Right forelimb (tissue), 1 donor: ENCODE measurements at regions not wholly inside any gene's neighbourhood (a gene's known extent, or its start where the extent isn't known, plus 50 kb on each side); places are given as distances from the start of the nearest gene placed in this dataset.

ENCODE experiments used
- DNase-seq: peaks from one replicate; pipeline ENCODE4 v3.0.0-alpha.2; 2018

DNA sequence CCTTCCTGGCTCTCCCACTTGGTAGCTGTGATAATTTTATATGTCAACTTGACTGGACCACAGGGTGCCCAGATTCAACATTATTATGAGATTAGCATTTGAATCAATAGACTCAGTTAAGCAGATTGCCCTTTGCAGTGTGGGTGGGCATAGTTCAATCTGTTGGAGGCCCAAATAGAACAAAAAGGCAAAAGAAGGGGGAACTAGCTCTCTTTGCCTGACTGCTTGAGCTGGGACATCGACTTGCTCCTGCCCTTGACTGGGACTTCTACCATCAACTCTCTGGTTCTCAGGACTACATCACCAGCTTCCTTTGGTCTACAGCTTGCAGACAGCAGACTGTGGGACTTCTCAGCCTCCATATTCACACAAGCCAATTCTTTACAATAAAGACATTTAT, 1189.2 kb downstream of the BCL11B start:
- DNase-seq, result no peak

DNA sequence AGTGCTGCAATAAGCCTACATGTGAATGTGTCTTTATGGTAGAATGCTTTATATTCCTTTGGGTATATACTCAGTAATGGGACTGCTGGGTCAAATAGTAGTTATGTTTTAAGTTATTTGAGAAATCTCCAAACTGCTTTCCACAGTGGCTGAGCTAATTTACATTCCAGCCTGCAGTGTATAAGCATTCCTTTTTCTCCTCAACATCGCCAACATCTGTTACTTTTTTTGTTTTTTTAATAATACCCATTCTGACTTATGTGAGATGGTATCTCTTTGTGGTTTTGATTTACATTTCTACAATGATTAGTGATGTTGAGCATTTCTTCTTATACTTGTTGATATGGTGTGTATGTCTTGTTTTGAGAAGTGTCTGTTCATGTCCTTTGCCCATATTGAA, 1186.2 kb downstream of the BCL11B start:
- no peak for DNase-seq

DNA sequence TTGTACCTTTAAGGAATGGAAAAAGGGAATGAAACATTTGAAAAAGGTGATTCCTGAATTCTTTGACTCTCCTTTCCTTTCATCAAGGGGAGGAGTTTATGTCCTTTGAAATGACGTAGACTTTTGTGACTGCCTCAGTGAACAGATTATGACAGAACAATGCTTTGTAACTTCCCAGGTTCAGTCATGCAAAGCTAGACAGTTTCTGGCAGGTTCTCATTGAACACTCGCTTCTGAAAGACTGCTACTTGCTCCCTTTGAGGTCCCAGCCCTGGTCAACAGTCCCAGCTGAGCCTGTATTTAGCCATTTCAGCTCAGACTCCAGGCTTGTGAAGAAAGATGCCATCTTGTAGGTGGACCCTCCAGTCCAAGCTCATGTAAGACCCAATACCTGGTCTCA, 1178.9 kb downstream of the BCL11B start:
- no peak for DNase-seq

DNA sequence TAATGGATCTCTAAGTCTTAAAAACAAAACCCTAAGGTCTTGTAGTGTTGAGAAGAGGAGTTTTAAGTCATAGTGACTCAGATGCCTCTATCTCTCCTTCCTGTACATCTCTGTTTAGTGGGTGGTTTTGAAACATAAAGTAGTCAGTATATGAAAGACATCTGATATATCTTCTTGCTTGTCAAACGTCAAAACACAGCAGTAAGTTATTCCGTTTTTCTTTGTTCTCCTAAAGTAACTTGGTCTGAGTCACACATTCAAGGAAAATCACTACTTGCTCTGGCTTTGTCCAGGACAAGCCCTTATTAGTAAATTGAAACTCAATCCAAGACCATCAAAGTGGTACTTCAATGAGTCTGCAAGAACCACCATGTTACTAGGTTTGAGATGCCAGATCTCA, 1172.5 kb downstream of the BCL11B start:
- no peak for DNase-seq

DNA sequence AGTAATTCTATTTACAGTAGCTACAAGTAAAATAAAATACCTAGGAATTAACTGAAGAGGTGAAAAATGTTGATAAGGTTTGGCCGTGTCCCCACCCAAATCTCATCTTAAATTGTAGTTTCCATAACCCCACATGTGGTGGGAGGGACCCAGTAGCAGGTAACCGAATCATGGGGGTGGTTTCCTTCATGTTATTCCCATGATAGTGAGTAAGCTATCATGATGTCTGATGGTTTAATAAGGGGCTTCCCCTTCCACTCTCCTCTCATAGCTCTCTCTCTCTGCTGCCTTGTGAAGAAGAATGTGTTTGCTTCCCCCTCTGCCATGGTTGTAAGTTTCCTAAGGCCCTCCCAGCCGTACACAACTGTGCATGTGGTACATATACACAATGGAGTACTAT, 1170.7 kb downstream of the BCL11B start:
- no peak for DNase-seq

DNA sequence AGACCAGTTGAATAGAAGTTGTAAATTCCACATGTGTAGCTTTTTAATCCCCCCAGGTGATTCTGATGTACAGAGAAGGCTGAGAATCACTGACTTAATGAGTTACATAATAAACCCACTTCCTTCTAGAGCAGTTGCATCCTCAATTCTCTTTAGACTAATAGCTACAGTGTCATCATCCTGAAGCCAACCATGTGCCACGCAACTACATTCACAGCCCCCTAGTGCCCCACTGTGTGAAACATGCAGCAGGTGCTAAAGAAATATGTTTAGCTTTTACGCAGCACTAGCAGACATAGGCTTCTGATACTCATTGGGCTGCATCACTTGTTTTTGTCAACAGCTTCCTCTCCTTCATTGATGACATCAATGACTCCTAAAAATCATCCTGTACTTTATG, 1168.3 kb downstream of the BCL11B start:
- DNase-seq, result no peak

DNA sequence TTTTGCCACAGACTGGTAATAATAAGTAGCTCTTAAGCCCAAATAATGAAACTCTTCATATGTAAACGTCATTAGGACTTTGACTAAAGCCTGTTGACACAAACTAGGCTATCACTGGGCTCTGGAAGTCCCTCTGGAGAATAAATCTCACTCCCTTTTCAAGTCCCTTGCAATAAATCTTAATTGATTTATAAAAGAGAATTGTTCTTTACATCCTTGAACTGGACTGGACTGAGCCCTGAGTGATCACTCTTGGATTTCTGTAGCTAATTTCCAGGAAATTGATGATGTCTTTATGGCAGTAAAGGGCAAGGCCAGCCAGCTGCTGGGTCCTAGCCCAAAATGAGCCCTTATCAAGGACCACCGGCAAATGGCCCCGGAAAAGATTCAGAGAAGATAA, 1162.7 kb downstream of the BCL11B start:
- DNase-seq, result no peak

DNA sequence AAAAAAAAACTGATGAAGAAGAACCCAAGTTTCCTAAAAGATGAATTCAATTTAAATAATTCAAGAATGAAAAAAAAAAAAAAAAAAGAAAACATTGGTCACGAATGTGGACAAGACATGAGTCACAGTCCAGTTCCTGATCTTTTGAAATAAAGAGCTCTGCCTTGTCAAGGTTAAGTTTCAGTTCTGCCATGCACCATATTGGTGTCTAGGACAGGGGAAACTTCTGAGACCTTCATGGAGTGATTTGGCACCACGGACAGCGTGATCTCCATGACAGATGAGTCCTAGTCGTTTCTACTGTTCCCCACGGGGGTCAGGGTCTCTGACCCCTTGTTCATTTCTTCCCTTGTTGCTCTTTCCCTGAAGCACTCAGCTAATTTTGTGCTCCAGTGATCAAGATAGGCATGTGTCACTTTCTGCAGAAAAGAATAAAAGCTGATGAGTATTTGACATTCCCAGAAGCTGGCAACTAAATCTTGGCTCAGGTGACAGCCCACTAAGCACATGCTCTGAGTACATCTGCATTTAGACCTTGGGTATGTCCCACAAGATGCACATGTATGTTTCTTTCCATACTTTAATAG, 1159.7 kb downstream of the BCL11B start:
- DNase-seq, result no peak

DNA sequence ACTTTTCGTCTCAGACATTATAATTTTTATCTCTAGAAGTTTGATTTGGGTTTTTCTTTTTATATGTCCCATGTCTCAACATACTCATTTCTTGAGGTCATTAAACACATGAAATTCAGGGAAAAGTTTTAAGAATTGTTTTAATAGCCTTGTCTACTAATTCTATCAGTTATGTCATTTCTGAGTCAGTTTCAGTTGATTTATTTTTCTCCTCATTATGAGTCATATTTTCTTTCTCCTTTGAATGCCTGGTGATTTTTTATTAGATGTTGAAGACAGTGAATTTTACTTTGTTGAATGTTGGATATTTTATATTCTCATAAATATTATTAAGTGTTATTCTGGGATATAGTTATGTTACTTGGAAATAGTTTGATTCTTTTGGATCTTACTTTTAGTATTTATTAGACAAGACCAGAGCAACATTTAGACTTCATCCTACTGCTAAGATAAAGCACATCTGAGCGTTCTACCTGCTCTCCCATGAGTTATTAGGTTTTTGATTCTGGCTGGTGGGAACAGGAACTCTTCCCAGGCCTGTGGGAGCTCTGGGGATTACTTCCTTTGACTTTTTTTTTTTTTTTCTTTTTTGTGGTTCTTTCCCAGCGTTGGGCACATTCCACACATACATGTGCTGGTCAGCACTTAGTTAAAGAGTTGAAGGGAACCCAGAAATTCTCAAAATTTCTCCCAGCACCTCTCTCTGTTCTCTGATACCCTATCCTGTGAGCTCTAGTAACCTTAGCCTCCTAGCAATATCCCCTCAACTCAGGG, 1157.7 kb downstream of the BCL11B start:
- DNase-seq, result no peak

DNA sequence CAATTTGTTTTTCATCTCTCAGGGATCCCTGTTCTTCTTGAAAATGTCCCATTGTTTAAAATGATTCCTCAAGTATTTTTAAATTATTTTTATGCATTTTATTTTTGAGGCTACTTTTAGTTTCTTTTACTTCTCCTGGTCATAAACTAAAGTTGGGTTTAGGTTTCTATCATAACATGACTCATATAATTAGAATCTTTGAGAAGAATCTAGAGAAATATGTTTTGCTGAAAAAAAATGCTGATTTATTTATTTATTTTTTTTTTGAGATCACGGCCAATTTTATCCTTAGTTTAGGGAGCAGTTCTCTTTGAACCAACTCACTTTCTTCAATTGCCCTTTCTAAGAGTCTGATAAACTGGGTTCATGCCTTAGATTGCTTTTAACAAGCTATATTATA, 1157.1 kb downstream of the BCL11B start:
- DNase-seq, result no peak

DNA sequence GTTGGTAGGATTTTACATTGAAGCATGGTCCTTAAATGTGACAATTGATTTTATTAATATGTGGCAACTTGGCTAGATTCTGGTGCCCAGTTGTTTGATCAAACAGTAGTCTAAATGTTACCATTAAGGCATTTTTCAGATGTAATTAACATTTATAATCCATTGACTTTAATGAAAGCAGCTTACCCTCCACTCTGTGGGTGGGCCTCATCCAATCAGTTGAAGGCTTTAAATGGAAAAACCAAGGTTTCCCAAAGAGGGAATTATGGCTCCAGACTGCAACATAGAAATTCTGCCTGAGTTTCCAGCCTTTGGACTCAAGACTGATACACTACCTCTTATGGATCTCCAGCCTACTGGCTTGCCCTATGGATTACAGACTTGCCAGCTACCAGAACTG, 1153.2 kb downstream of the BCL11B start:
- no peak for DNase-seq

DNA sequence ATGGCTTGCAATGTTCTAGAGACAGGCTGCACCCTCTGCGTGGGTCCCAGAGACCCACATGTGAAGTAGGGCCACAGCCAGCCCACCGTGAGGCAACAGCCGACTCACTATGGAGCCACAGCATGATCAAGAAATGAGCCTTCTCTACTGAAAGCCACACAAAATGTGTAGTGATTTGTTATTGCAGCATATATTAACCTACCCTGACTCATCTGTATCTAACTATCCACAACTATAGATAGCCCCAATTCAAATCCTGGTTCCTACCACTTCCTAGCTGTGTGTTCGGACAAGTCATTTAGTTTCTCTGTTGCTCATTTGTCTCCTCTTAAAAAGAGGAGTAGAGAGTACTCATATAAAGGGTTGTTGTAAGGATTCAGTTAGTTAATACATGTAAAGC, 1152.3 kb downstream of the BCL11B start:
- no peak for DNase-seq

DNA sequence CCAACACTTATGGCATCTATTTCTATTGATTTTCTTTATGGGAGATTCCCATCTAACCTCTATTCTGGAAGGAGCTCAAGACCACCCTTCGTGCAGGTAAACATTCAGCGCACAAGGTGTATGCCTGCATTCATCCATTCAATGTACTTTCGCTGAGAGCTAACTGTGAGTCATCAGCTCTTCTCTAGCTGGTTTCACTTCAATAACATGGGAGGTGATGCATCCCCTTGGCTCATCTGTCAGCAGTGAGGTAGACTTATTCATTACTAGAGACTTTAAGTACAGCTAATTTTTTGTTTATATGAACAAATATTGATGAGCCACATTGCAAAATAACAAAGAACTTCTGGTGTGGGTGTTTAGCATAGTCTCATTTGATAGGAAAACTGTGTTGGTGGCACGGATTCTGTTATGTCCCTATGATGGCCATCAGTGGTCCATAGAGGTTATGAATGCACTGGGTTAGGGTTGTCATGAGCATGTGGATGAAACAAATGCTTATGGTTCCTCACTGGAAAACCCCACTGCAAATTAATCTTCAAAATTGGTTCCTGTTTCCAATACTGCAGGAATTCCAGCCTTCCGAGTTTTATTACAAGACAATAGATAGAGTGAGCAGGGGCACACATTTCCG, 1151.0 kb downstream of the BCL11B start:
- no peak for DNase-seq

DNA sequence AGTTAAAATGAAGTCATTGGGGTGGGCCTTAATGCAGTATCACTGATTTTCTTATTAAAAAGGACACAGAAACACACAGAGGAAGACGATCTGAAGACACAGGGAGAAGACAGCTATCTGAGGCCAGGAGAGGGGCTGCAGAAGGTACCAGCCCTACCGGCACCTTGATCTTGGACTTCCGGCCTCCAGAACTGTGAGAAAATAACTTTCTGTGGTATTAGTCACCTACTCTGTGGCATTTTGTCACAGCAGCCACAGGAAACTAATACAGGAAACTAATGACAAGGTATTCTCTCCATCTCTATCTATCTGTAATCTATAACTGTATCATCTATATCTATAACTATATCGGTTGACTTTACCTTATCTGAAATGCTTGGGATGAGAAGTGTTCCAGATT, 1149.5 kb downstream of the BCL11B start:
- no peak for DNase-seq

DNA sequence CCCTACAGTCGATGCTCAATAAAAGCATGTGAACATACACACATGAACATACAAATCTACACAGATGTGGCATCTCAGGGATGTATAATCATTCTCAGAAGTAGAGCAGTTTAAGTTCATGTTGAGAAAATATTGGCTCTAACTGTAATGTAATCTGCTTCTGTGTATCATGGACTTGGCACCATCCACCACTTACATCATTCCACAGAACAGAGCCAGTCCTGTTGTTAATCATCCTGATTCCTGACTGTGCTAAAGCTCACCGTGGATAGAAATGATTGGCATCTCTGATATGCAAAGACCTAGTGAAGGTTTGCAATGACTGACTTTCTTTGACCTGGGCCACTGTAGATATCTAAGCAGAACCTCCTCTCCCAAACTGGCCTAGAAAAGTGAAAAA, 1141.3 kb downstream of the BCL11B start:
- no peak for DNase-seq

DNA sequence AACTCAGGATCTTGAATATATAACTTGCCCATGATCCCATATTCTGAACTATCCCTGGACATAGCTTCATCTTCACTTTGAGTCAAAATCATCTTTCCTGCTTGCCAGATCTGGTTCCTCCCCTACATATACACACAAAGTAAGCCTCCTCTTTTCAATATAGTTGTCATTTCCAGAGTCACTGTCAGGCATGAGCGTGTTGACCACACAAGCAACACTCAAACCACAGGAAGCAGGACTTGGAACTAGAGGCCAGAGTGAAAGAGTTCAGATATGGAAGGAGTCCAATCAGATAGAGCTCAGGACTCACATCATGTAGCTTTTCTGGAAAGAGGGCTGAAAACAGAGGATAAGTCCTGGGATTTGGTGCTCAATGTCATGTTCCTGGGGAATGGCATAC, 1140.6 kb downstream of the BCL11B start:
- no peak for DNase-seq

DNA sequence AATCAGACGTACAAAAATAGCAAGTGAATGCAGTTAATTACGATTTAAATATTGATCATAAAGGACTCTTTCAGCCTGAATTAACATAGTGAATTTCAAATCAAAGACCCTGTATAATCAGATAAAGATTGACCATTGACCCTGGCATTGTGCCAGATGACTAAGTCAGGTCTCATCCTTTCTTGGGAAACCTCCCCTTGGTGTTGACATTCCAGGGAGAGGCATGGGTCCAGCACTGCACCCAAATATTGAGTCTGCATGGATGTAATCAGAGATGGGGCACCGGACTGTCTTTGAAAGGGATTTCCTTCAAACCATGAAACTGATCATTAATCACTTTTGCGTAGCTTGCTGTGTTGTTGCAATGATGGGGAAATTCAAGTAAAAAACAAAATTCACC, 1138.2 kb downstream of the BCL11B start:
- DNase-seq, result no peak

DNA sequence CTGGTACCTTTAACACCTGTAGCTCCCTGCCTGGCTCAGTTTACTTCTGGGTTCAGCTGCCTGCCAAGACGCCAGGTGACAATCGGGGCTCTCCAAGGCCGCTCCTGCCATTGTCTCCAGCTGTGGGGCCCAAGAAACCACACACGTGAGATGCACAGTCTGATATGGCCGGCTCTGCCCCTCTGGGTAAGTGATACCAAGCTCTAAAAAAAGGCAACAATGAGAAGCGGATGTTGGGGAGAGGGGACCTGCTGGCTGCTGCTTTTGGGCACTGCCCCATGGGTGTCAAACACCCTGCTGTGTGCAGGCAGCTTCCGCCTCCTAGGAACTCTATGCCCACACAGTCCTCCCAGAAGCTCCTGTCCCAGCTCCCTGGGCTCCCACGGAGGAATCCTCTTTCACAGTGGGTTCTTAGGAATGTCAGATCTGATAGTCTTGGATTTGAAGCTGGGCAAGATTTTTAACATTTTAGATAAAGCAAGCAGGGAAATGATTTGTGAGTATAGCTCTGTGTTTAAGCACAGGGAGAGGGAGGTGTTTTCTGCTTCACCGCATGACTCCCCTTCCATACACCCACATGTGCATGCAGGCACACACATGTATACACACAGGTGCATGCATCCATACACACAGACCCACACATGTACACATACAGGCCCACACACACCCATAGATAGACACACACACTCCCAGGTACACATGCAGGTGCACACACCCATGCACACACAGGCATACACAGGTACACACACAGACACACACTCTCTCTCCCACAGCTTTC, 1135.8 kb downstream of the BCL11B start:
- no peak for DNase-seq

DNA sequence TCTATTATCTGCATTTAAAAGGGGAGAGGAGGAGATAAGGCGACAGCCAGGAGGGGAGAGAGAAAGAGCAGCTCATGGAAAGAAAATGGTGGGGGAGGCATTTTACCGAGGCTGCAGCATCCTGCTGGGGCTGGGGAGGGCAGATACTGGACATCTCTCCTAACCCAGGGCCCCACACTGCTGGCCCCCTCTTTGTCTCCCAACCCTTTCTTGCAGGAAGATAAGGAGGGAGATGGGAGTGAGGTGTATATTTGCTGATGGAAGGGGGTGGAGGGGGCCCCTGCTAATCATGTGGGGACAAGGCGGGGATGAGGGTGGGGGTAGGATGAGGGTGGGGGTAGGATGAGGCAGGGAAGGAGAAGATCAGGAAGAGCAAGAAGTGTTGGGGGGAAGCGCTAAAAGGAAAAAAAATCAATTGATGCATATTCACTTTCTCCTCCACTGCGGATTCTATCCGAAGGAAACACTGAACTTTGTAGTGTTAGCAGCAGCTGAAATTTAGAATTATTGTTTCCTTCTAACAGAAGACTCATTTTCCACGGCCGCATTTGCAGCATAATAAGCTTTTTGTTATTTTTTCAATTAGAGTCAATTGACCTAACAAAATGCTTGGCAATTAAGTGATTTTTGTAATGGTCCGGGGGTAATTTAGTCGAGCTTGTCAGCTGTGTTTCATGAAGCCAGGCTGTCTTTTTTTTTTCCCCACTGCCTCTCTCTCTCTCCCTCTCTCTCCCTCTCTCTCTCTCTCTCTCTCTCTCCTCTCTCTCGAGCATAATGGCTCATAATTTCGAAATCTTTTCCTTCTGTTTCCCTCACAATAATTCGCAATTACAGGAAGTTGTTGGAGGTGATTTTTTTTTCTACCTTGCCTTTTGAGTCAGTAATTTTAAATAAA, 1134.6 kb downstream of the BCL11B start:
- DNase-seq, result no peak

DNA sequence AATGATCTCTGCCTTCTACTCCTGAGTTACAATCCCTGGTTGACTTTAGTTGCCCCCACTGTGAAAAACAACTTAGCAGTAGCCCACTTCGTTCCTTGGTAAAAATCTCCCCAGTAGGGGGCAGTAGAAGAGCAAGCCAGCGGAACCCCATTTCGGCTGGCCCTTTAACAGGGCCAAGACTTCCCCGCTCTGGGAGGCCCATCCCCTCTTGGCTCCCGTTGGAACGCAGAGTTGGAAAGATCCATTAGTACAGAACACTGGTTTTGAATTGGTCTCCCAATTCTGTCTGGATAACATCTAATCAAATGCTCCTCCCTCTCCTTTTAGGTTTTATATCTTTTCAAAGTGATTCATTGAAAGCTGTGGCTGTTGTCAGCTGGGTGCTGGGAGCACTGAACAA, 1133.3 kb downstream of the BCL11B start:
- DNase-seq, result no peak

DNA sequence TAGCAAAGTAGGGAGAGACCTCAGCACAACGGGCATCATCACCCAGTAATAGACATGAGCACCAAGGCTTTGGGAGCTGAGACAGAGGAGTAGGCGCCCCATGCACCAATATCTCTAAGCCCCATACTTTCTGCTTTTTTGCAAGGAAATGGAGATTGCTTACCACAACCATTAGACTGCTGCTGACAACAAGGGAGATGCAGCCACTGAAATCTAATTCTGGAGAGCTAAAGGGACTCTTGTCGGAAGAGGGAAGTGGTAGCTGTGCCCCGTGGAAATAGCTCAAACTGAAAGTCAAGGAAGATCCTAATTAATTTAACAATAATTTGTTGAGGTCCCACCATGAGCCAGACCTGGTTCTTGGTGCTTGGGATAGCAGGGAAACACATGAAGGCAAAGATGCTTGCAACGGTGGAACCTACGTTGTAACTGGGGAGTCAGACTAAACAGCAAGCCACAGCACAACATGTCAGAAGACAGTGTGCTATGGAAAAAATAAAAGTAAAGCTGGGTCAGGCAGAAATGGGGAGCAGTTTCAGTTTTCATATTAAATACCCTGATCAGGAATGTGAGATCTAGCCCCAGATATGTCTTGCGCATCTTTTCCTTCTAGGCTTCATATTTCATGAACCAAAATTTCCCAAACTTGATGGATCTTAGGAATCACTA, 1131.0 kb downstream of the BCL11B start:
- DNase-seq, result no peak

DNA sequence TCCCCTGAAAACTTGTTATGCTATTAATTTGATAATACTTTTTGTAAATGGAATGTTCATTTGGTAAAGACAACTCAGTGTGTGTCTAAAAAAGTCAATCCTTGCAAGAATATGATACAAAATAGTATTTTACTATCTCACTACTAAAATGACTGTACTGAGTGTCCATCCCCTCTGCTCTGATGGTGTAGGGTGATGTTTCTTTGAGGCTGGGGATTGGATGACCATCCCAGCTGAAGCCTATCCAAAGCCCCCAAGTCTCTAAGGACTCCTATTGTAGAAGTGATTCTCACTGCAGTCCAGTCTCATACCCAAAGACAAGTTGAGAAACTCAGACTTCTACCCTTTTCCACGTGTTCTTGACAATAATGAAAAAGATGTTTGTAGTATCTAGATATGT, 1128.4 kb downstream of the BCL11B start:
- no peak for DNase-seq
